Stomach (tissue), 8 donors: ENCODE measurements at regions not wholly inside any gene's neighbourhood (a gene's known extent, or its start where the extent isn't known, plus 50 kb on each side); places are given as distances from the start of the nearest gene placed in this dataset.

Source experiments
- DNase-seq, 2 donors: peaks; one replicate each; pipeline versions ENCODE4 v3.0.0 to v3.0.0-alpha.2; 2013 to 2019
- H3K27ac ChIP-seq, 5 donors: fragments of 200-600 bp in 4 of 5; sonication (generic) in 4 of 5; one replicate each; pipeline ENCODE4 v1.5.1; 2013 to 2019; ENCODE audit warnings: mild to moderate bottlenecking in 1 of 5, moderate library complexity in 1 of 5
- H3K27me3 ChIP-seq, 3 donors: fragments of 200-600 bp; sonication (generic); one replicate each; pipeline ENCODE4 v1.5.1; 2017 to 2019; ENCODE audit warnings: mixed run types in 1 of 3
- H3K36me3 ChIP-seq, 4 donors: fragments of 200-600 bp; sonication (generic); 1 replicate in 3 of 4; 2 replicates in 1 of 4; pipeline ENCODE4 v1.5.1; 2016 to 2019
- H3K4me1 ChIP-seq, 4 donors: fragments of 200-600 bp; sonication (generic); one replicate each; pipeline ENCODE4 v1.5.1; 2016 to 2019
- H3K4me3 ChIP-seq, 4 donors: fragments of 200-600 bp; sonication (generic) in 3 of 4; one replicate each; pipeline ENCODE4 v1.5.1; 2016 to 2019; ENCODE audit warnings: mild to moderate bottlenecking in 1 of 4
- H3K9me3 ChIP-seq, 4 donors: fragments of 200-600 bp; sonication (generic); one replicate each; pipeline ENCODE4 v1.5.1; 2016 to 2019
- EP300 ChIP-seq: sonication (generic); formaldehyde crosslinking; IDR thresholded peaks from one replicate; pipeline ENCODE4 v1.6.1; 2017; ENCODE audit warnings: antibody characterized with exemption
- POLR2A ChIP-seq, 4 donors: fragments of 450-650 bp; IDR thresholded peaks; one replicate each; pipeline ENCODE4 v1.6.1; 2016; ENCODE audit warnings: antibody characterized with exemption in 4 of 4, control low read depth in 2 of 4, mild to moderate bottlenecking in 1 of 4, moderate library complexity in 1 of 4
- POLR2AphosphoS5 ChIP-seq, 3 donors: sonication (generic); formaldehyde crosslinking; IDR thresholded peaks; one replicate each; pipeline ENCODE4 v1.6.1; 2016; ENCODE audit warnings: antibody characterized with exemption in 3 of 3
- WGBS, 5 donors: extraction: QIAGEN DNeasy Blood & Tissue Kit in 3 of 5; methylation state at CpG; one replicate each; pipeline versions ENCODE4 v1.1.5 to v1.1.7; 2013 to 2018; 5-methylcytosine and 5-hydroxymethylcytosine counted together
- intact Hi-C: fragments of 100-400 bp; cut with DNase I; formaldehyde crosslinking; loops from one replicate; pipeline ENCODE4 v1.15.1; 2023; ENCODE audit warnings: low total_unique reads
- TF ChIP-seq, protein P1 (sequence below), 7 experiments: fragments of 450-650 bp in 4 of 7; fragments of 200-600 bp in 3 of 7; sonication (generic) in 3 of 7; IDR thresholded peaks; one replicate each; pipeline ENCODE4 v1.5.1; 2016 to 2019; ENCODE audit warnings: antibody characterized with exemption in 7 of 7, control low read depth in 2 of 7, mild to moderate bottlenecking in 1 of 7
- donor health status: healthy with polysubstance abuse.
- donor health status: Bipolar disorder and iron deficiency.
- donor health status: healthy.

DNA sequence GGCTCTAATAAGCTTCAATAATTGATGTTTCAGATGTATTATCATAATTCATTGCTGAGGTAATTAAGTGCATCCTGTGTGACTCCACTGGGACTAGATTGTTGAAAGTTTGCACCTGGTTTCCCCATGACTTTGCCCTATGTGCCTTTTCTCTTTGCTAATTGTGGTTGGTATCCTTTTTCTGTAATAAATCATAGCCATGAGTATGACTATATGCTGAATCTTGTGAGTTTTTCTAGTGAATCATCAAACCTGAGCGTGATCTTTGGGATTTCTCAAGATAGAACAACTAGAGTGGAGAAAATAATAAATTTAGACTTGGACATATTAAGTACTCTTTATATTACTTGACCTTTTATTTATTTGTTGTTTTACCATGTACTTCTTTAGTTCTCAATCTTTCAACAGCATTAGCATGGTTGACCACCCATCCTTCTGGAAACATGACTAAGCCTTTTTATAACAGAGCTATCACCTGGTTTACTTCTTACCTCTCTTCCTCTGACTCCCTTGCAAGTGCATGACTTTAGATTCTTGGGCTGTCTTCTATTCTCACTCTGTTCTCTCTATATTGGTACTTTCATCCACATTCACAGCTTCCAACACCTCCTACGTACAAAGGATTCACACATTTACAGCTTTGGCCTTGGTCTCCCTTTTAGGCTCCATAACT is 239.6 kb upstream of the TAS2R1 start:
- no peaks in the 10 kb centered on the region for H3K4me1 ChIP-seq
- no peaks in the 10 kb centered on the region for H3K27me3 ChIP-seq
- WGBS, 5 donors, result 67 to 88% (median 78%) methylated on average over 2 of the region's 2 CpGs
- intact Hi-C loops, result no loop called here
- H3K36me3 ChIP-seq, result no peaks in the 10 kb centered on the region
- no peak overlapping the region for H3K27ac ChIP-seq
- TF ChIP-seq, protein P1, sequence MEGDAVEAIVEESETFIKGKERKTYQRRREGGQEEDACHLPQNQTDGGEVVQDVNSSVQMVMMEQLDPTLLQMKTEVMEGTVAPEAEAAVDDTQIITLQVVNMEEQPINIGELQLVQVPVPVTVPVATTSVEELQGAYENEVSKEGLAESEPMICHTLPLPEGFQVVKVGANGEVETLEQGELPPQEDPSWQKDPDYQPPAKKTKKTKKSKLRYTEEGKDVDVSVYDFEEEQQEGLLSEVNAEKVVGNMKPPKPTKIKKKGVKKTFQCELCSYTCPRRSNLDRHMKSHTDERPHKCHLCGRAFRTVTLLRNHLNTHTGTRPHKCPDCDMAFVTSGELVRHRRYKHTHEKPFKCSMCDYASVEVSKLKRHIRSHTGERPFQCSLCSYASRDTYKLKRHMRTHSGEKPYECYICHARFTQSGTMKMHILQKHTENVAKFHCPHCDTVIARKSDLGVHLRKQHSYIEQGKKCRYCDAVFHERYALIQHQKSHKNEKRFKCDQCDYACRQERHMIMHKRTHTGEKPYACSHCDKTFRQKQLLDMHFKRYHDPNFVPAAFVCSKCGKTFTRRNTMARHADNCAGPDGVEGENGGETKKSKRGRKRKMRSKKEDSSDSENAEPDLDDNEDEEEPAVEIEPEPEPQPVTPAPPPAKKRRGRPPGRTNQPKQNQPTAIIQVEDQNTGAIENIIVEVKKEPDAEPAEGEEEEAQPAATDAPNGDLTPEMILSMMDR (IDR thresholded peaks at IDR 0.05), result no peak
- TF ChIP-seq POLR2A (IDR thresholded peaks at IDR 0.05) (no peak), EP300 (no peak), POLR2AphosphoS5 (IDR thresholded peaks at IDR 0.05) (no peak)
- DNase-seq, result no peak
- no peak overlapping the region for H3K4me3 ChIP-seq
- peaks cover 3 to 35% (median 11%) of the 10 kb centered on the region in 4 donors for H3K9me3 ChIP-seq

DNA sequence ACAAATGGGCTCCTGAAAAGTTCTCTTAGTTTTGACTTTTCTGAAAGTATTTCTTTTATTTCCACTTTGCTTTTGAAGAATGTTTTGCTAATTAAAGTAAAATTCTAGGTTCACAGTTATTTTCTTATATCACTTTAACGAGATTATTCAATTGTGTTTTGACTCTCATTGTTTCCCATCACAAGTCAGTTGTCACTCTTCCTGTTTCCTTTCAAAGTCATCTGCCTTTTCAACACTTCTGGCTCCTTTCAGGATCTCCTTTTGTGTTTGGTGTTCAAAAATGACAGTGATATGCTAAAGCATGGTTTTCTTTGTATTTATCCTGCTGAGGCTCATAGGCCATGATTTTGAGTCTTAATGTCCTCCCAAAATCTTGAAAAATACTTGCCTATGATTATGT is 235.4 kb upstream of the TAS2R1 start:
- intact Hi-C loops, result no loop called here
- WGBS, 5 donors, result 70 to 89% (median 83%) methylated on average over 1 of the region's 1 CpG
- DNase-seq, result no peak
- no peak overlapping the region for H3K4me3 ChIP-seq
- H3K27ac ChIP-seq, result no peak overlapping the region
- no peaks in the 10 kb centered on the region for H3K4me1 ChIP-seq
- H3K36me3 ChIP-seq, result no peaks in the 10 kb centered on the region
- H3K27me3 ChIP-seq, result no peaks in the 10 kb centered on the region
- peaks cover 3 to 50% (median 15%) of the 10 kb centered on the region in 4 donors for H3K9me3 ChIP-seq
- TF ChIP-seq, protein P1 (IDR thresholded peaks at IDR 0.05), result no peak
- no peak for TF ChIP-seq POLR2AphosphoS5 (IDR thresholded peaks at IDR 0.05)
- no peak for TF ChIP-seq EP300
- no peak for TF ChIP-seq POLR2A (IDR thresholded peaks at IDR 0.05)

DNA sequence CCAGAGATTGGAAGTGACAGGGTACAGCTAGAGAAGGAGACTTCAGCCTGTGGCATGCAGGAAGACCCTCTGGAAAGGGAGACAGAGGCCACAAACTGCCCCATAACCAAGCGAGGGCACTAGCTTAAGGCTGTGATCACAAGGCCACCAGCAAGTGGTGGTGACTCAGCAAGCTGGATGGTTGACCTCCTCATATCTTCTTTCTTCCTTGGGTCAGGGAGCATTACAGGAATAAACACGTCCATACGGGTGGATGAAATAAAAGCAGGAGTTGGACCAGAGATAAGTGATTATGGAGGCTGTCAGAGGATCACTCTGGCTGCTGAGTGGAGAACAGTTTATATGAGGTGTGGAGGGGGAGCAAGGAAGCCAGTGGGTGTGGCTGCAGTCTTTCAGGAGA is 234.6 kb upstream of the TAS2R1 start:
- no peak overlapping the region for H3K27ac ChIP-seq
- no peak for DNase-seq
- intact Hi-C loops, result no loop called here
- no peak overlapping the region for H3K4me3 ChIP-seq
- no peaks in the 10 kb centered on the region for H3K36me3 ChIP-seq
- 62 to 87% (median 81%) methylated on average over 3 of the region's 3 CpGs for WGBS, 5 donors
- H3K9me3 ChIP-seq, result peaks cover 0 to 50% (median 15%) of the 10 kb centered on the region in 4 donors
- no peaks in the 10 kb centered on the region for H3K4me1 ChIP-seq
- TF ChIP-seq, protein P1 (IDR thresholded peaks at IDR 0.05), result no peak
- TF ChIP-seq POLR2AphosphoS5 (IDR thresholded peaks at IDR 0.05) (no peak), POLR2A (IDR thresholded peaks at IDR 0.05) (no peak), EP300 (no peak)
- no peaks in the 10 kb centered on the region for H3K27me3 ChIP-seq

DNA sequence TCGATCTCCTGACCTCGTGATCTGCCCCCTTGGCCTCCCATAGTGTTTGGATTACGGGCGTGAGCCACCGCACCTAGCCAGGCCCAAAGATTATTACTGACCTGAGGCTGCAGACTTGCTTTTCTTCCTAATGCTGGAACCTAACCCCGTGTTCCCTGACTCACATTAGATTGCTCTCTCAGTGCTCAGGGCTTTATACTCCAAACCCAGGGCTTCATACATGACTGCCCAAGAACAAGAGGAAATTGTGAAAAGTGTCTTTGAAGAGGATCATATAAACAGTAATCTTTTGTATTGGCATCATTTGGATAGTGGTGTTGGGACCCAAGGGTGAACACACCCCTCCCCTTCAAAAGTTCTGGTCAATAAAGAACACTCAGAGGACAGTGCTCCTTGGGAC is 233.3 kb upstream of the TAS2R1 start:
- TF ChIP-seq EP300 (no peak), POLR2A (IDR thresholded peaks at IDR 0.05) (no peak), POLR2AphosphoS5 (IDR thresholded peaks at IDR 0.05) (no peak)
- TF ChIP-seq, protein P1 (IDR thresholded peaks at IDR 0.05), result no peak
- Histone ChIP-seq H3K9me3 (peaks cover 0 to 50% (median 15%) of the 10 kb centered on the region in 4 donors), H3K27me3 (no peaks in the 10 kb centered on the region), H3K27ac (no peak overlapping the region), H3K4me3 (no peak overlapping the region), H3K4me1 (no peaks in the 10 kb centered on the region), H3K36me3 (no peaks in the 10 kb centered on the region)
- 82 to 90% (median 87%) methylated on average over 6 of the region's 6 CpGs for WGBS, 5 donors
- no peak for DNase-seq
- intact Hi-C loops, result no loop called here
